BLaER1 treated with 17β-estradiol and CSF1 and Interleukin-3, amounts not matched to agents 10 nM and 100 nM (cell line): ENCODE measurements at regions not wholly inside any gene's neighbourhood (a gene's known extent, or its start where the extent isn't known, plus 50 kb on each side); places are given as distances from the start of the nearest gene placed in this dataset.
"Not testable (repeated sequence)": the region's sequence is repeated elsewhere in the genome, so short reads cannot be mapped to it uniquely, and the experiment has no call there.

ENCODE experiments used
- H3K27ac ChIP-seq, 11 experiments: shearing (Covaris generic); formaldehyde crosslinking; 2 replicates each; pipeline ENCODE4 v1.8.1; 2022
- H3K27me3 ChIP-seq, 11 experiments: shearing (Covaris generic); formaldehyde crosslinking; 2 replicates each; pipeline ENCODE4 v1.8.1; 2022
- H3K36me3 ChIP-seq, 11 experiments: shearing (Covaris generic); formaldehyde crosslinking; 2 replicates each; pipeline ENCODE4 v1.8.1; 2022
- H3K4me1 ChIP-seq, 10 experiments: shearing (Covaris generic); formaldehyde crosslinking; 2 replicates each; pipeline ENCODE4 v1.8.1; 2022
- H3K4me2 ChIP-seq, 11 experiments: shearing (Covaris generic); formaldehyde crosslinking; 2 replicates each; pipeline ENCODE4 v1.8.1; 2022
- H3K4me3 ChIP-seq, 10 experiments: shearing (Covaris generic); formaldehyde crosslinking; 2 replicates each; pipeline ENCODE4 v1.8.1; 2022
- H3K9ac ChIP-seq, 11 experiments: shearing (Covaris generic); formaldehyde crosslinking; 2 replicates each; pipeline ENCODE4 v1.8.1; 2022
- H3K9me3 ChIP-seq, 11 experiments: shearing (Covaris generic); formaldehyde crosslinking; replicated peaks in 1 of 11; 2 replicates each; pipeline ENCODE4 v1.8.1; 2022
- H4K20me1 ChIP-seq, 11 experiments: shearing (Covaris generic); formaldehyde crosslinking; 2 replicates each; pipeline ENCODE4 v1.8.1; 2022
- Cebpa-rat ChIP-seq, 11 experiments: shearing (Covaris generic); IDR thresholded peaks; 2 replicates each; pipeline ENCODE4 v1.8.1; 2022

GRCh38 chr16:16727048-16727447 is 348.1 kb downstream of the NPIPA7 start:
- not testable (repeated sequence) for H3K27me3 ChIP-seq, H3K4me3 ChIP-seq, H3K4me1 ChIP-seq, H3K9ac ChIP-seq, H3K9me3 ChIP-seq, H3K27ac ChIP-seq, H4K20me1 ChIP-seq, H3K36me3 ChIP-seq, H3K4me2 ChIP-seq

GRCh38 chr16:16742573-16742972 is 363.6 kb downstream of the NPIPA7 start:
- not testable (repeated sequence) for H3K27me3 ChIP-seq, H3K27ac ChIP-seq, H3K4me1 ChIP-seq, H3K9me3 ChIP-seq, H3K9ac ChIP-seq, H3K4me3 ChIP-seq, H3K4me2 ChIP-seq, H3K36me3 ChIP-seq, H4K20me1 ChIP-seq

GRCh38 chr16:16754992-16755667 is 376.2 kb downstream of the NPIPA7 start:
- not testable (repeated sequence) for H3K9ac ChIP-seq, H3K27ac ChIP-seq, H3K4me1 ChIP-seq, H3K27me3 ChIP-seq, H3K9me3 ChIP-seq, H3K4me3 ChIP-seq, H4K20me1 ChIP-seq, H3K36me3 ChIP-seq, H3K4me2 ChIP-seq

- H3K9me3 ChIP-seq = no peaks in the 10 kb centered on the region
- H3K9ac ChIP-seq = no peak overlapping the region
- H3K4me1 ChIP-seq = no peaks in the 10 kb centered on the region
- no peak for TF ChIP-seq Cebpa-rat (IDR thresholded peaks at IDR 0.05)
- H3K27me3 ChIP-seq = no peaks in the 10 kb centered on the region
- no peak overlapping the region for H3K4me3 ChIP-seq
- H3K4me2 ChIP-seq = no peak overlapping the region
- no peaks in the 10 kb centered on the region for H3K36me3 ChIP-seq
- H4K20me1 ChIP-seq = no peaks in the 10 kb centered on the region
- H3K27ac ChIP-seq = no peak overlapping the region
Measured at GRCh38 chr16:16763449-16763848, 384.5 kb downstream of the NPIPA7 start.

- not testable (repeated sequence) for H3K9me3 ChIP-seq, H3K4me2 ChIP-seq, H3K9ac ChIP-seq, H3K4me1 ChIP-seq, H3K36me3 ChIP-seq, H3K4me3 ChIP-seq, H3K27ac ChIP-seq, H3K27me3 ChIP-seq, H4K20me1 ChIP-seq
Measured at GRCh38 chr16:16770717-16771116, 391.8 kb downstream of the NPIPA7 start.

GRCh38 chr16:16774389-16774788 is 395.4 kb downstream of the NPIPA7 start:
- Histone ChIP-seq H3K9ac (no peak overlapping the region), H3K9me3 (no peaks in the 10 kb centered on the region), H3K4me3 (no peak overlapping the region), H3K27ac (no peak overlapping the region), H4K20me1 (no peaks in the 10 kb centered on the region), H3K36me3 (no peaks in the 10 kb centered on the region), H3K27me3 (no peaks in the 10 kb centered on the region), H3K4me2 (no peak overlapping the region), H3K4me1 (no peaks in the 10 kb centered on the region)
- no peak for TF ChIP-seq Cebpa-rat (IDR thresholded peaks at IDR 0.05)

GRCh38 chr16:16778332-16778731 is 399.4 kb downstream of the NPIPA7 start:
- Histone ChIP-seq H3K36me3 (no peaks in the 10 kb centered on the region), H3K4me2 (no peak overlapping the region), H3K27ac (no peak overlapping the region), H3K4me1 (no peaks in the 10 kb centered on the region), H4K20me1 (no peaks in the 10 kb centered on the region; a peak in 1 of 22 replicates), H3K27me3 (no peaks in the 10 kb centered on the region), H3K4me3 (no peak overlapping the region), H3K9me3 (no peaks in the 10 kb centered on the region), H3K9ac (no peak overlapping the region)
- TF ChIP-seq Cebpa-rat (IDR thresholded peaks at IDR 0.05) = no peak

GRCh38 chr16:16780588-16780987 is 401.6 kb downstream of the NPIPA7 start:
- TF ChIP-seq Cebpa-rat (IDR thresholded peaks at IDR 0.05) = no peak
- no peak overlapping the region for H3K9ac ChIP-seq
- H3K9me3 ChIP-seq = no peaks in the 10 kb centered on the region
- no peaks in the 10 kb centered on the region; a peak in 1 of 22 replicates for H4K20me1 ChIP-seq
- no peaks in the 10 kb centered on the region for H3K27me3 ChIP-seq
- H3K4me3 ChIP-seq = no peak overlapping the region
- no peaks in the 10 kb centered on the region for H3K4me1 ChIP-seq
- no peak overlapping the region for H3K27ac ChIP-seq
- H3K4me2 ChIP-seq = no peak overlapping the region
- no peaks in the 10 kb centered on the region for H3K36me3 ChIP-seq

- Histone ChIP-seq H3K27me3 (no peaks in the 10 kb centered on the region), H3K9me3 (no peaks in the 10 kb centered on the region), H3K4me3 (no peak overlapping the region), H3K27ac (no peak overlapping the region), H3K4me1 (no peaks in the 10 kb centered on the region), H3K9ac (no peak overlapping the region), H4K20me1 (no peaks in the 10 kb centered on the region; a peak in 1 of 22 replicates), H3K4me2 (no peak overlapping the region), H3K36me3 (no peaks in the 10 kb centered on the region)
- no peak for TF ChIP-seq Cebpa-rat (IDR thresholded peaks at IDR 0.05)
Measured at GRCh38 chr16:16782153-16782552, 403.2 kb downstream of the NPIPA7 start.

- Histone ChIP-seq H3K4me1 (no peaks in the 10 kb centered on the region), H4K20me1 (no peaks in the 10 kb centered on the region), H3K27me3 (no peaks in the 10 kb centered on the region), H3K4me3 (no peak overlapping the region), H3K9me3 (peaks cover 9 to 24% (median 20%) of the 10 kb centered on the region in 11 experiments; a peak in 21 of 22 replicates), H3K4me2 (no peak overlapping the region), H3K9ac (no peak overlapping the region), H3K36me3 (no peaks in the 10 kb centered on the region), H3K27ac (no peak overlapping the region)
- no peak for TF ChIP-seq Cebpa-rat (IDR thresholded peaks at IDR 0.05)
Measured at GRCh38 chr16:16788004-16788403, 409.1 kb downstream of the NPIPA7 start.
